ENCODE measurements at regions not wholly inside any gene's neighbourhood (a gene's known extent, or its start where the extent isn't known, plus 50 kb on each side); places are given as distances from the start of the nearest gene placed in this dataset.

GRCh38 chr3:66823532-66823931, 174.6 kb upstream of the KBTBD8 start:
- Histone ChIP-seq H3K4me2 (ENCODE audit: low read length) (no peak overlapping the region), H3K36me3 (ENCODE audit: insufficient read depth, low read length) (no peaks in the 10 kb centered on the region), H3K9me2 (ENCODE audit: low read depth, low read length) (no peaks in the 10 kb centered on the region), H2AFZ (ENCODE audit: low read length) (no peak overlapping the region), H3K4me3 (ENCODE audit: low read depth, low read length, poor library complexity, severe bottlenecking) (no peak overlapping the region), H3F3A (ENCODE audit: insufficient read depth, low read length) (no peaks in the 10 kb centered on the region), H3K9ac (ENCODE audit: low read length) (no peak overlapping the region), H3K79me2 (ENCODE audit: insufficient read depth, low read length) (no peaks in the 10 kb centered on the region), H3K9me3 (ENCODE audit: low read length) (no peaks in the 10 kb centered on the region), H3K27ac (ENCODE audit: low read depth, low read length, poor library complexity, severe bottlenecking) (no peak overlapping the region), H3K27me3 (ENCODE audit: insufficient read depth, low read length) (no peaks in the 10 kb centered on the region), H4K20me1 (ENCODE audit: insufficient read depth, low read length) (no peaks in the 10 kb centered on the region), H3K4me1 (ENCODE audit: insufficient read depth, low read length, severe bottlenecking) (no peaks in the 10 kb centered on the region)
- TF ChIP-seq, protein P1, sequence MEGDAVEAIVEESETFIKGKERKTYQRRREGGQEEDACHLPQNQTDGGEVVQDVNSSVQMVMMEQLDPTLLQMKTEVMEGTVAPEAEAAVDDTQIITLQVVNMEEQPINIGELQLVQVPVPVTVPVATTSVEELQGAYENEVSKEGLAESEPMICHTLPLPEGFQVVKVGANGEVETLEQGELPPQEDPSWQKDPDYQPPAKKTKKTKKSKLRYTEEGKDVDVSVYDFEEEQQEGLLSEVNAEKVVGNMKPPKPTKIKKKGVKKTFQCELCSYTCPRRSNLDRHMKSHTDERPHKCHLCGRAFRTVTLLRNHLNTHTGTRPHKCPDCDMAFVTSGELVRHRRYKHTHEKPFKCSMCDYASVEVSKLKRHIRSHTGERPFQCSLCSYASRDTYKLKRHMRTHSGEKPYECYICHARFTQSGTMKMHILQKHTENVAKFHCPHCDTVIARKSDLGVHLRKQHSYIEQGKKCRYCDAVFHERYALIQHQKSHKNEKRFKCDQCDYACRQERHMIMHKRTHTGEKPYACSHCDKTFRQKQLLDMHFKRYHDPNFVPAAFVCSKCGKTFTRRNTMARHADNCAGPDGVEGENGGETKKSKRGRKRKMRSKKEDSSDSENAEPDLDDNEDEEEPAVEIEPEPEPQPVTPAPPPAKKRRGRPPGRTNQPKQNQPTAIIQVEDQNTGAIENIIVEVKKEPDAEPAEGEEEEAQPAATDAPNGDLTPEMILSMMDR (IDR thresholded peaks at IDR 0.05; ENCODE audit: low read length) = no peak
- TF ChIP-seq EZH2 (IDR thresholded peaks at IDR 0.05; ENCODE audit: borderline replicate concordance, low read length) = no peak

DNA sequence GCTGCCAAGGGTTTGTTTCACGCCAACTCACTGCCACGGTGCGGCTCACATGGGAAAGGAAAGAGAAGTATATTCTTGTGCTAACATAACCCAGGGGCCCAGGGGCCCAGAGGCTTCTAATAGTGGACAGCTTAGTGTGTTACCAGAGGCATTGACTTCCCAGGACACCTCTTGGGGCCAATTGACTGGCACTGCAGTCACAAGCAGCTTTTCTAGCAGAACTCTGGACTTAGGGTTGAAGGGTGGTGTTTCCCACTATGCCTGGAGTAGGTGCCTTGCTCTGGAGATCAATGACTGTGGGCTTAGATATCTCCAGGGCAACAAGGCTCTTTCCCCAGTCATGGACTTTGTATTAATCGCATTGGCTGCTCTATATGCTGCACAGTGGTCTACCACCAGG, 172.7 kb upstream of the KBTBD8 start:
- no peaks in the 10 kb centered on the region for H3K27me3 ChIP-seq (ENCODE audit: insufficient read depth, low read length)
- H4K20me1 ChIP-seq (ENCODE audit: insufficient read depth, low read length) = no peaks in the 10 kb centered on the region
- no peak overlapping the region for H3K27ac ChIP-seq (ENCODE audit: low read depth, low read length, poor library complexity, severe bottlenecking)
- TF ChIP-seq, protein P1 (IDR thresholded peaks at IDR 0.05; ENCODE audit: low read length) = no peak
- no peak for TF ChIP-seq EZH2 (IDR thresholded peaks at IDR 0.05; ENCODE audit: borderline replicate concordance, low read length)
- no peaks in the 10 kb centered on the region for H3K4me1 ChIP-seq (ENCODE audit: insufficient read depth, low read length, severe bottlenecking)
- H3K9ac ChIP-seq (ENCODE audit: low read length) = no peak overlapping the region
- H3K9me2 ChIP-seq (ENCODE audit: low read depth, low read length) = no peaks in the 10 kb centered on the region
- no peak overlapping the region for H3K4me3 ChIP-seq (ENCODE audit: low read depth, low read length, poor library complexity, severe bottlenecking)
- no peaks in the 10 kb centered on the region for H3K9me3 ChIP-seq (ENCODE audit: low read length)
- no peaks in the 10 kb centered on the region for H3K79me2 ChIP-seq (ENCODE audit: insufficient read depth, low read length)
- H3K4me2 ChIP-seq (ENCODE audit: low read length) = no peak overlapping the region
- H3F3A ChIP-seq (ENCODE audit: insufficient read depth, low read length) = no peaks in the 10 kb centered on the region
- H3K36me3 ChIP-seq (ENCODE audit: insufficient read depth, low read length) = no peaks in the 10 kb centered on the region
- no peak overlapping the region for H2AFZ ChIP-seq (ENCODE audit: low read length)

DNA sequence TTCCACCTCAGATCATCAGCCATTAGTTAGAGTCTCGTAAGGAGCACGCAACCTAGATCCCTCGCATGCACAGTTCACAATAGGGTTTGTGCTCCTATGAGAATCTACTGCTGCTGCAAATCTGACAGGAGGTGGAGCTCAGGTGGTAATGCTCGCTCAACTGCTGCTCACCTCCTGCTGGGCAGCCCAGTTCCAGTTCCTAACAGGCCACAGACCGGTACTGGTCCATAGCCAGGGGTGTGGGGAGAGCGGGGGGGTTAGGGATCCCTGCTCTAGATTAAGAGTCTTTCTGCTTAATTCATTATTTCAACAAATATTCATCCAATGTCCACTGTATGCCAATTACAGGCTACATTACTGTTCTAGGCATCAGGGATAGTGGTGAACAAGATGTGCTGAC, 170.4 kb upstream of the KBTBD8 start:
- Histone ChIP-seq H3K4me2 (ENCODE audit: low read length) (no peak overlapping the region), H3K9me2 (ENCODE audit: low read depth, low read length) (no peaks in the 10 kb centered on the region), H3K79me2 (ENCODE audit: insufficient read depth, low read length) (no peaks in the 10 kb centered on the region), H3F3A (ENCODE audit: insufficient read depth, low read length) (no peaks in the 10 kb centered on the region), H2AFZ (ENCODE audit: low read length) (no peak overlapping the region), H3K4me3 (ENCODE audit: low read depth, low read length, poor library complexity, severe bottlenecking) (no peak overlapping the region), H3K9me3 (ENCODE audit: low read length) (no peaks in the 10 kb centered on the region), H4K20me1 (ENCODE audit: insufficient read depth, low read length) (no peaks in the 10 kb centered on the region), H3K27ac (ENCODE audit: low read depth, low read length, poor library complexity, severe bottlenecking) (no peak overlapping the region), H3K36me3 (ENCODE audit: insufficient read depth, low read length) (no peaks in the 10 kb centered on the region), H3K4me1 (ENCODE audit: insufficient read depth, low read length, severe bottlenecking) (no peaks in the 10 kb centered on the region), H3K27me3 (ENCODE audit: insufficient read depth, low read length) (no peaks in the 10 kb centered on the region), H3K9ac (ENCODE audit: low read length) (no peak overlapping the region)
- TF ChIP-seq, protein P1 (IDR thresholded peaks at IDR 0.05; ENCODE audit: low read length) = no peak
- no peak for TF ChIP-seq EZH2 (IDR thresholded peaks at IDR 0.05; ENCODE audit: borderline replicate concordance, low read length)
